IMR-90 (cell line): ENCODE measurements at regions not wholly inside any gene's neighbourhood (a gene's known extent, or its start where the extent isn't known, plus 50 kb on each side); places are given as distances from the start of the nearest gene placed in this dataset.

Experiments used
- BHLHE40 ChIP-seq: fragments of 150-350 bp; IDR thresholded peaks from 2 replicates; pipeline ENCODE4 v1.6.1; 2016; ENCODE audit warnings: mild to moderate bottlenecking, low read depth, low read length
- CEBPB ChIP-seq: IDR thresholded peaks from 2 replicates; pipeline ENCODE4 v1.6.1; 2012; ENCODE audit warnings: low read depth, low read length, improper control_type of control experiment
- CTCF ChIP-seq: conservative IDR thresholded peaks from 2 replicates; pipeline ENCODE4 v1.5.1; 2012; ENCODE audit warnings: mild to moderate bottlenecking, low read depth, low read length, improper control_type of control experiment
- MAFK ChIP-seq: IDR thresholded peaks from 2 replicates; pipeline ENCODE4 v1.6.1; 2012; ENCODE audit warnings: low read depth, low read length, improper control_type of control experiment
- MAZ ChIP-seq: IDR thresholded peaks from 2 replicates; pipeline ENCODE4 v1.6.1; 2012; ENCODE audit warnings: low read depth, mild to moderate bottlenecking, low read length, improper control_type of control experiment, moderate library complexity, borderline replicate concordance
- MXI1 ChIP-seq: IDR thresholded peaks from 2 replicates; pipeline ENCODE4 v1.6.1; 2012; ENCODE audit warnings: low read depth, mild to moderate bottlenecking, low read length, moderate library complexity, borderline replicate concordance
- POLR2A ChIP-seq: IDR thresholded peaks from 2 replicates; pipeline ENCODE4 v1.6.1; 2012; ENCODE audit warnings: mild to moderate bottlenecking, low read depth, low read length
- RAD21 ChIP-seq: IDR thresholded peaks from 2 replicates; pipeline ENCODE4 v1.6.1; 2012; ENCODE audit warnings: low read length, improper control_type of control experiment
- RCOR1 ChIP-seq: IDR thresholded peaks from 2 replicates; pipeline ENCODE4 v1.6.1; 2012; ENCODE audit warnings: mild to moderate bottlenecking, low read length, improper control_type of control experiment; ENCODE audit not compliant: insufficient replicate concordance
- RFX5 ChIP-seq: IDR thresholded peaks from 2 replicates; pipeline ENCODE4 v1.8.0; 2012; ENCODE audit warnings: low read depth, mild to moderate bottlenecking, low read length, moderate library complexity
- SMC3 ChIP-seq: fragments of 150-350 bp; IDR thresholded peaks from 2 replicates; pipeline ENCODE4 v1.6.1; 2016; ENCODE audit warnings: low read depth, mild to moderate bottlenecking, antibody characterized with exemption, low read length, moderate library complexity
- USF2 ChIP-seq: fragments of 150-350 bp; IDR thresholded peaks from 2 replicates; pipeline ENCODE4 v1.6.1; 2017; ENCODE audit warnings: mild to moderate bottlenecking, antibody characterized with exemption, low read length, low read depth

GRCh38 chr15:99502182-99502581 lies 63.6 kb upstream of the MEF2A start:
- TF ChIP-seq POLR2A (no peak), MXI1 (no peak), CTCF (no peak), SMC3 (no peak), RCOR1 (no peak), USF2 (no peak), RFX5 (no peak), MAZ (no peak), MAFK (no peak), BHLHE40 (no peak), RAD21 (no peak), CEBPB (no peak)
